ENCODE measurements at regions not wholly inside any gene's neighbourhood (a gene's known extent, or its start where the extent isn't known, plus 50 kb on each side); places are given as distances from the start of the nearest gene placed in this dataset.
A peak's percentile ranks its signal among the peaks of the same experiment; 100 is the strongest.

- no peak overlapping the region for H3K4me3 ChIP-seq (ENCODE audit: low read depth, low read length)
- peak; percentile 50 for DNase-seq (ENCODE audit: low read depth)
- TF ChIP-seq CTCF (IDR thresholded peaks at IDR 0.05; ENCODE audit: insufficient read depth, low read depth, low read length), result no peak
Observed at GRCh38 chr6:113082745-113083144, 735.6 kb downstream of the RFPL4B start.

GRCh38 chr6:113083947-113084346, 736.8 kb downstream of the RFPL4B start:
- H3K4me3 ChIP-seq (ENCODE audit: low read depth, low read length), result no peak overlapping the region
- no peak for TF ChIP-seq CTCF (IDR thresholded peaks at IDR 0.05; ENCODE audit: insufficient read depth, low read depth, low read length)
- no peak for DNase-seq (ENCODE audit: low read depth)

GRCh38 chr6:113089056-113089455, 741.9 kb downstream of the RFPL4B start:
- H3K4me3 ChIP-seq (ENCODE audit: low read depth, low read length), result no peak overlapping the region
- no peak for DNase-seq (ENCODE audit: low read depth)
- no peak for TF ChIP-seq CTCF (IDR thresholded peaks at IDR 0.05; ENCODE audit: insufficient read depth, low read depth, low read length)

GRCh38 chr6:113092795-113093194, 745.7 kb downstream of the RFPL4B start:
- no peak for DNase-seq (ENCODE audit: low read depth)
- no peak overlapping the region for H3K4me3 ChIP-seq (ENCODE audit: low read depth, low read length)
- no peak for TF ChIP-seq CTCF (IDR thresholded peaks at IDR 0.05; ENCODE audit: insufficient read depth, low read depth, low read length)

GRCh38 chr6:113094779-113095178, 747.6 kb downstream of the RFPL4B start:
- no peak overlapping the region for H3K4me3 ChIP-seq (ENCODE audit: low read depth, low read length)
- DNase-seq (ENCODE audit: low read depth), result peak; percentile 91
- no peak for TF ChIP-seq CTCF (IDR thresholded peaks at IDR 0.05; ENCODE audit: insufficient read depth, low read depth, low read length)

- no peak for TF ChIP-seq CTCF (IDR thresholded peaks at IDR 0.05; ENCODE audit: insufficient read depth, low read depth, low read length)
- DNase-seq (ENCODE audit: low read depth), result no peak
- H3K4me3 ChIP-seq (ENCODE audit: low read depth, low read length), result no peak overlapping the region
Observed at GRCh38 chr6:113095841-113096240, 748.7 kb downstream of the RFPL4B start.

GRCh38 chr6:113102761-113103160, 754.4 kb upstream of the MARCKS start:
- DNase-seq (ENCODE audit: low read depth), result peak; percentile 38
- no peak for TF ChIP-seq CTCF (IDR thresholded peaks at IDR 0.05; ENCODE audit: insufficient read depth, low read depth, low read length)
- no peak overlapping the region for H3K4me3 ChIP-seq (ENCODE audit: low read depth, low read length)

All from fibroblast of villous mesenchyme (primary cell).